ENCODE measurements at regions not wholly inside any gene's neighbourhood (a gene's known extent, or its start where the extent isn't known, plus 50 kb on each side); places are given as distances from the start of the nearest gene placed in this dataset.

DNA sequence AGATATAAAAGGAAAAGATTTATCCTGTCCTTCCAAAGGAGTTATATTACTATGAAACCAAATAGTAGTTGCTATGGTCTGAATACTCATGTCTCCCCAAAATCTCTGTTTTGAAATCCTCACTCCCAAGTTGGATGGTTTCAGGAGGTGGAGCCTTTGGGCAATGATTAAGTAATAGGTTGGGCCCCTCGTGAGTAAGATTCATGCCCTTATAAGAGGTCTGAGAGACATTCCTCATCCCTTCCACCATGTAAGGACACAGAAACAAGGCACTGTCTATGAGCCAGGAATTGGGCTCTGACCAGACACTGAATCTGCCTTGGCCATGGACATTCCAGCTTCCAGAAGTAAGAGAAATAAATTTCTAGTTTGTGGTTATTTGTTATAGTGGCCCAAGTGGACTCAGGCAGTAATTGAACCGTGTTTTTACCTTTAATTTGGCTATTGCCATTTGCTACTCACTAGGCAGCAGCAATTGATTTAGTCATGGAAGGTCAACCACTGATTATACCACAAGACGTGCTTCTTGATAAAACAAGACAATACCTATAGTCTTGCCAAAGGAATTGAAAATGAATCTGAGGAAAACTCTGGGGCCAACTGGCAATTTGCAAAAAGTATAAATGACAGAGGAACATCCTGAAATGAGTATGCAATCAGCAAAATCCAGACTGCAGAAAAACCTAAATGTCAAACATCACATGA, 717.4 kb upstream of the SPRY2 start:
- H3K36me3 ChIP-seq = no peaks in the 10 kb centered on the region
- H3K27ac ChIP-seq = no peak overlapping the region
- H3K9me3 ChIP-seq = no peaks in the 10 kb centered on the region
- TF ChIP-seq POLR2A (IDR thresholded peaks at IDR 0.05) = no peak
- TF ChIP-seq, protein P1, sequence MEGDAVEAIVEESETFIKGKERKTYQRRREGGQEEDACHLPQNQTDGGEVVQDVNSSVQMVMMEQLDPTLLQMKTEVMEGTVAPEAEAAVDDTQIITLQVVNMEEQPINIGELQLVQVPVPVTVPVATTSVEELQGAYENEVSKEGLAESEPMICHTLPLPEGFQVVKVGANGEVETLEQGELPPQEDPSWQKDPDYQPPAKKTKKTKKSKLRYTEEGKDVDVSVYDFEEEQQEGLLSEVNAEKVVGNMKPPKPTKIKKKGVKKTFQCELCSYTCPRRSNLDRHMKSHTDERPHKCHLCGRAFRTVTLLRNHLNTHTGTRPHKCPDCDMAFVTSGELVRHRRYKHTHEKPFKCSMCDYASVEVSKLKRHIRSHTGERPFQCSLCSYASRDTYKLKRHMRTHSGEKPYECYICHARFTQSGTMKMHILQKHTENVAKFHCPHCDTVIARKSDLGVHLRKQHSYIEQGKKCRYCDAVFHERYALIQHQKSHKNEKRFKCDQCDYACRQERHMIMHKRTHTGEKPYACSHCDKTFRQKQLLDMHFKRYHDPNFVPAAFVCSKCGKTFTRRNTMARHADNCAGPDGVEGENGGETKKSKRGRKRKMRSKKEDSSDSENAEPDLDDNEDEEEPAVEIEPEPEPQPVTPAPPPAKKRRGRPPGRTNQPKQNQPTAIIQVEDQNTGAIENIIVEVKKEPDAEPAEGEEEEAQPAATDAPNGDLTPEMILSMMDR (IDR thresholded peaks at IDR 0.05) = no peak
- intact Hi-C loops (cut with DNase I) = no loop called here
- H3K4me3 ChIP-seq (replicated peaks in 1 of 3) = no peak overlapping the region
- DNase-seq = no peak
- WGBS, 2 donors = 63 to 71% methylated on average over 3 of the region's 3 CpGs
- no peaks in the 10 kb centered on the region for H3K27me3 ChIP-seq
- H3K4me1 ChIP-seq = no peaks in the 10 kb centered on the region

DNA sequence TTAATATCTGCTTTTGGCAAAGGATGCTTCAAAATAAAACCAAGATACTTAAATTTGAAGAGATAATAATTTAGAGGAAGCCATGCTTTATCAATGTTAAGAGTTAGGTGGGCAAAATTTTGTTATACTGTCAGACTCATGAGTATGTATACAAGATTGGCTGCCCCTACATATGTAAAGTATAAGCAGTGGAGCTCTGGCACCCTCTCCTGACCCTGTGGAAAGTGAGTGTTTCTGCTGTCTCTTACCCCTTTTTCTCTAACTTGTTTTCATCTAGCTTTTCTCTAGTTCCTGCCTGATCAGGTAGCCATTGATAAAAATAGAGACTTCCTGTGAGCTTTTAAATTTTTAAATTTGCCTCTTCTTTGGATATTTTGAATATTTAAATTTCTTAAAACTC, 710.9 kb upstream of the SPRY2 start:
- no peak for TF ChIP-seq POLR2A (IDR thresholded peaks at IDR 0.05)
- TF ChIP-seq, protein P1 (IDR thresholded peaks at IDR 0.05) = no peak

DNA sequence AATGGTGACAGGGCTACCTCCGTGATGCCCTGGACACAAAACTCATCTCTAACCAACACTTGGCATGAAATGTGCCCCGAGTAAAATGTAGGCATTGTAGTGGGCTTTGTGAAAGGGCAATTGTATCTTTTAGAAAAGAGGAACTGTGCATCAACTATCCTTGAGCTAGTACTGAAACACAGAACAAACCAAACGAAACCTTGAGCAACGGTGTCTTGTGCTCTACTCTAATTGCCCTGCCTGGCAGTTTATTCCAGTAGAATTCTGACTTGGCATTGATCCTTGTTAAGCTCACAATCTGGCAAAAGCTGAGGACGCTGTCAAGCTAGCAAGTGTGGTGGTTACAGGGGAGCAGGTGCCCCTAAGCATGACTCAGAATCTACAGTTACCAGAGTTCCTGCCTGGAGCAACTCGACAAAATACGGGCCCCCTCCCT, 707.1 kb upstream of the SPRY2 start:
- DNase-seq = no peak
- no peak overlapping the region for H3K27ac ChIP-seq
- H3K4me3 ChIP-seq (replicated peaks in 1 of 3) = no peak overlapping the region
- intact Hi-C loops (cut with DNase I) = no loop called here
- WGBS, 2 donors = 84 to 87% methylated on average over 7 of the region's 7 CpGs
- H3K9me3 ChIP-seq = no peaks in the 10 kb centered on the region
- TF ChIP-seq, protein P1 (IDR thresholded peaks at IDR 0.05) = no peak
- no peak for TF ChIP-seq POLR2A (IDR thresholded peaks at IDR 0.05)
- H3K36me3 ChIP-seq = no peaks in the 10 kb centered on the region
- no peaks in the 10 kb centered on the region for H3K4me1 ChIP-seq
- no peaks in the 10 kb centered on the region for H3K27me3 ChIP-seq

More for the DNA sequence above, 710.9 kb upstream of the SPRY2 start:
- no peaks in the 10 kb centered on the region for H3K9me3 ChIP-seq
- no peak overlapping the region for H3K4me3 ChIP-seq (replicated peaks in 1 of 3)
- DNase-seq = no peak
- intact Hi-C loops (cut with DNase I) = no loop called here
- H3K27ac ChIP-seq = no peak overlapping the region
- no peaks in the 10 kb centered on the region for H3K4me1 ChIP-seq
- H3K36me3 ChIP-seq = no peaks in the 10 kb centered on the region
- no peaks in the 10 kb centered on the region for H3K27me3 ChIP-seq

DNA sequence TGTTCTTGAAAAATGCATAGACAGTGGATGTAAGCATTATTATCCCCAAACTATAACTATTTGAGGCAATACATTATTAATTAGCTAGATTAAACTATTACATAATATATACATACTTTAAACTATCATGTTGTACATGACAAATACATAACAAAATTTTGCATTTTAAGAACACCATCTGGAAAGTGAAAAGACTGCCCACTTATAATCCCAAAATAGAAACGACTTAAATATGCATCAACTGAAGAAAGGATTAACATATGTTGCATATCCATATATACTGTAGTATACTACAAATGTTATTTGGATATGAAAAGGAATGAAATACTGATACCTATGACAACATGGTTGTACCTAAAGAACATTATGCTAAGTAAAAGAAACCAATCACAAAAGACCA, 700.8 kb upstream of the SPRY2 start:
- Histone ChIP-seq H3K36me3 (no peaks in the 10 kb centered on the region), H3K27me3 (no peaks in the 10 kb centered on the region), H3K9me3 (no peaks in the 10 kb centered on the region), H3K4me1 (no peaks in the 10 kb centered on the region), H3K4me3 (replicated peaks in 1 of 3) (no peak overlapping the region), H3K27ac (no peak overlapping the region)
- 74 to 79% methylated on average over 1 of the region's 1 CpG for WGBS, 2 donors
- TF ChIP-seq, protein P1 (IDR thresholded peaks at IDR 0.05) = no peak
- TF ChIP-seq POLR2A (IDR thresholded peaks at IDR 0.05) = no peak
- DNase-seq = no peak
- intact Hi-C loops (cut with DNase I) = no loop called here

GRCh38 chr13:81031996-81032395, 691.1 kb upstream of the SPRY2 start:
- no peak for TF ChIP-seq POLR2A (IDR thresholded peaks at IDR 0.05)
- TF ChIP-seq, protein P1 (IDR thresholded peaks at IDR 0.05) = no peak
- H3K36me3 ChIP-seq = no peaks in the 10 kb centered on the region
- no peak overlapping the region for H3K4me3 ChIP-seq (replicated peaks in 1 of 3)
- no peaks in the 10 kb centered on the region for H3K27me3 ChIP-seq
- no peaks in the 10 kb centered on the region for H3K9me3 ChIP-seq
- no peak overlapping the region for H3K27ac ChIP-seq
- no peak for DNase-seq
- 78 to 80% methylated on average over 1 of the region's 1 CpG for WGBS, 2 donors
- intact Hi-C loops (cut with DNase I) = no loop called here
- no peaks in the 10 kb centered on the region for H3K4me1 ChIP-seq
